Bronchial epithelial cell (primary cell): ENCODE measurements at regions not wholly inside any gene's neighbourhood (a gene's known extent, or its start where the extent isn't known, plus 50 kb on each side); places are given as distances from the start of the nearest gene placed in this dataset.

Experiments
- DNase-seq: peaks from one replicate; pipeline ENCODE4 v3.0.0-alpha.2; 2010; ENCODE audit warnings: low read depth
- FAIRE-seq: peaks from 2 replicates; lab custom pipeline; 2011; peaks lifted over from hg19 to GRCh38; lab: Jason Lieb, UNC
- H3K27me3 ChIP-seq: 2 replicates; pipeline ENCODE4 v1.5.1; 2011; ENCODE audit warnings: low read length; ENCODE audit not compliant: control insufficient read depth, insufficient read depth
- H3K36me3 ChIP-seq: 2 replicates; pipeline ENCODE4 v1.5.1; 2011; ENCODE audit warnings: low read length; ENCODE audit not compliant: control insufficient read depth, insufficient read depth
- H3K4me3 ChIP-seq: 2 replicates; pipeline ENCODE4 v1.5.1; 2011; ENCODE audit warnings: mild to moderate bottlenecking, low read depth, low read length, control low read depth
- TF ChIP-seq, protein P1 (sequence below): IDR thresholded peaks from 2 replicates; pipeline ENCODE4 v1.5.1; 2011; ENCODE audit warnings: mild to moderate bottlenecking, moderate library complexity, low read length, control low read depth, inconsistent platforms; ENCODE audit not compliant: insufficient read depth, severe bottlenecking

DNA sequence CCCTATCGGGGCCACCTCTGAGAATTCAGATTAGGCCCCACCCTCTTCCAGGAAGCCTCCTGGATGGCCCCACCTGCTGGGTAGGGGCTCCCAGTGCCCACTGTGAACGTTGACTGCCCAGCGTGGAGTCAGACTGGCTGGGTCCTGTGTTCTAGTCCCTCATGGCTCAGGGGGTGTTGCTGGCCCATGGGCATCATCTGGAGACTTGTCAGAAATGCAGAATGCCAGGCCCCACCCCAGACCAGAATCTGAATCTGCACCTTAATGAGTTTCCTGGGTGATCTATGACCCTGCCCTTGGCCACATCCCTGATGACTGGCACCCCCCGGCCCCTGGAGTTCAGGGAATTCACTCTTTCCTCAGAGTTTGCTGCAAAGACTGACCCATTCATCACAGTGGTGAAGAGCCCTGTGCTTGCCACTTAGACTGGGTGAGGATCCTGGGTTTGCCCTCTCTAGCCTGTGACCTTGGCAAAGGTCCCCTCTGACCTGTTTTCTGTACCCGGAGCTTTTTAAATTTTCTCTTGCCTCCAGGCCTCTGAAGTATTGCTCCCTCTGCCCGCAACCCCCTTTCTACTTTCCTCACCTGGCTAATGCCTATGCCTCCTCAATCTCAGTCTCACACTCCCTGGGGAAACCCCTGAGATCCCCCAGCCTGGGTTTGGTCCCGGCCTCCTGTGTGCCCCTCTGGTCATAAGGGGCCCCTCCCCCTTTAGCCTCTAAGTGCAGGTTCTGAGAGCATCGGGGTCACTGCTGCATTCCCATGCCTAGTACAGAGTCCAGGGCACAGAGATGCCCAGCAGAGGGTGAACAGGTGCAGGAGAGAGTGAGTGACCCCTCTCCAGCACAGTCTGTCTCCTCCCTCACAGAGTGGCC, 184.2 kb downstream of the MATN1 start:
- Histone ChIP-seq H3K36me3 (no peaks in the 10 kb centered on the region), H3K27me3 (no peaks in the 10 kb centered on the region), H3K4me3 (no peak overlapping the region)
- DNase-seq (no peak), FAIRE-seq (no peak)
- TF ChIP-seq, protein P1, sequence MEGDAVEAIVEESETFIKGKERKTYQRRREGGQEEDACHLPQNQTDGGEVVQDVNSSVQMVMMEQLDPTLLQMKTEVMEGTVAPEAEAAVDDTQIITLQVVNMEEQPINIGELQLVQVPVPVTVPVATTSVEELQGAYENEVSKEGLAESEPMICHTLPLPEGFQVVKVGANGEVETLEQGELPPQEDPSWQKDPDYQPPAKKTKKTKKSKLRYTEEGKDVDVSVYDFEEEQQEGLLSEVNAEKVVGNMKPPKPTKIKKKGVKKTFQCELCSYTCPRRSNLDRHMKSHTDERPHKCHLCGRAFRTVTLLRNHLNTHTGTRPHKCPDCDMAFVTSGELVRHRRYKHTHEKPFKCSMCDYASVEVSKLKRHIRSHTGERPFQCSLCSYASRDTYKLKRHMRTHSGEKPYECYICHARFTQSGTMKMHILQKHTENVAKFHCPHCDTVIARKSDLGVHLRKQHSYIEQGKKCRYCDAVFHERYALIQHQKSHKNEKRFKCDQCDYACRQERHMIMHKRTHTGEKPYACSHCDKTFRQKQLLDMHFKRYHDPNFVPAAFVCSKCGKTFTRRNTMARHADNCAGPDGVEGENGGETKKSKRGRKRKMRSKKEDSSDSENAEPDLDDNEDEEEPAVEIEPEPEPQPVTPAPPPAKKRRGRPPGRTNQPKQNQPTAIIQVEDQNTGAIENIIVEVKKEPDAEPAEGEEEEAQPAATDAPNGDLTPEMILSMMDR = no peak

DNA sequence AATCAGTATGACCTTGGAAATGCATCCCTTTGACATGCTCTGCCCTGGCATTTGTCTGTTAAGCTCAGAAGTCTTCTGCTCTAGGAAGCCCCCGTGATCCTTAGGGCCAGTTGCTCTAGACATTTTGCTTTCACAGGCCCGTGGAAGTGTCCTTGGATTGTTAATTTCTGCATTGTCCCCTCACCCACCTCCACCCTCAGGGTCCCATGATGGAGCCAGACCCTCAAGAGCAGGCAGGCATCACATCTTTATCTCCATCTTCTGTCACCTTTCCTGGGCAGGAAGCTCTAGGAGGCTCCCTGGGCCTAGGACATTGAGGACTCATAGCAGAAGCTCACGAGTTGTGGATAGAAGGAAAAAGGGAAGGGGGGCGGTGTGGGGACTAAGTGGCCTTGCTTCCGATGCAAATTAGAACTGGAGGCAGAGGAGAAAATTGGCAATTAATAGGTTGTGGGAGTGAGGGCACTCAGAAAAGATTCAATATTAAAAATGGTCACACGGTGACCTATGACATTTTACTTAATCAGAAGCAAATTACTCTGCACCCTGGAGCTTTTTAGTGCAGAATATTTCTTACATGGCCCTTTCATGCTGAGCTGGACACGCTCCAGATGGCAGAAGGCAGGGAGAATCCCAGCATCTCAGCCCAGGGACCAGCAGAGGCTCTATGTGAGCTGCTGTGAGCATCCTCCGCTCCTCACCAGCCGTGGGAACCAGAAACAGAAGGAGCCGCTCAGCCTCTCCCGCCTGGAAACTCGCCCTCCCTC, 185.0 kb downstream of the MATN1 start:
- no peak overlapping the region for H3K4me3 ChIP-seq
- DNase-seq (no peak), FAIRE-seq (no peak)
- TF ChIP-seq, protein P1 = no peak
- H3K36me3 ChIP-seq = no peaks in the 10 kb centered on the region
- no peaks in the 10 kb centered on the region for H3K27me3 ChIP-seq

DNA sequence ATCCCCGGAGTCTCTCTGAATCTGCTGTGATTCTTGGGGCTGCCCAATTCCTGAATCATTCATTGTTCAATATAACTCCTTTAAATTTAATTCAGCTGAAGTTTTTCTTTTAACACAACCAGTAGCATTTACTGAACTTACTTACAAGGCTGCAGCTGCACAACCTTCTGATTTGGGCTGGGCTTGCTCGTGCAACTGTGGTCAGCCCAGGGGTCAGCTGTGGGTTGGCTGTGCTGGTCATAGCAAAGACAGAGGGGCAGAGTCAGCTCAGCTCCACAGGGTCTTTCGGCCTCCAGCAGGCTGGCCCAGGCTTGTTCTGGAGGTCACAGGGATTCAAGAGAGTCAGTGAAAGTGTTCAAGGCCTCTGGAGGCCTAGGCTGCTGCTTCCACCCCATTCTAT, 186.1 kb downstream of the MATN1 start:
- DNase-seq = no peak
- Histone ChIP-seq H3K36me3 (no peaks in the 10 kb centered on the region), H3K27me3 (no peaks in the 10 kb centered on the region), H3K4me3 (no peak overlapping the region)
- FAIRE-seq = no peak
- TF ChIP-seq, protein P1 = no peak

- no peak for DNase-seq
- H3K27me3 ChIP-seq = no peaks in the 10 kb centered on the region
- no peak overlapping the region for H3K4me3 ChIP-seq
- H3K36me3 ChIP-seq = no peaks in the 10 kb centered on the region
- no peak for FAIRE-seq
- TF ChIP-seq, protein P1 = no peak
Observed at GRCh38 chr1:30536530-30536929, 186.9 kb downstream of the MATN1 start.

DNA sequence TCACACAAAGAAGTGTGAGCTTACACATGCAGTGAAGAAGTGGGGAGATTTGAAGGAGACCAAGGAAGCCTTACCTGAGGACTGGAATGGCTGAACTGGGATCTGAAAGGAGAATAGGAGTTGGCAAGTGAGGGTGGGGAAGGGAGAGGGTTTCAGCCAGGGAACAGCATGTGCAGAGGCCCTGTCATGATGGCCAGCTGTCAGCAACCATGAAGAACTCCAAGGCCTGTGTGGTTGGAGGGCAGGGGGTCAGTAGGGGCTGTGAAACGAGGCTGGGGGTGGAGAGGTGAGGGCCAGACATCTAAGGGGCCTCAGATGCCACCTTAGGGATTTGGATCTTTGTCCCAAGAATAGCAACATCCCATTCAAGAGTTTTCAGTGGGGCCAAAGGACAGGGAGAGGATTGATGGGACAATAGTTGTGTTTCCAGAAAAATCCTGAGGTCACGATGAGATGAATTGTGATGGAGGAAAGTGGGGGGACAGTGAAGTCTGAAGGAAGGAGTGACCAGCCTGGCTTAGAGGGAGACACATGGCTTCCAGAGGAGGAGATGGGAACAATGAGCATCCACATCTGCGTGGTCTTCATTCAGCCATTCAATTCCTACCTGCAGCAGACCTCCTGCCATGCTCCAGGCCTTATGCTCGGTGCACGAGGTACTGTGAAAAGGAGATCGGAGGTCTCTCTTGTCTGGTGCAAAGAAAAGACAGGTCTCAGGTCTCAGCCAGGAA, 187.6 kb downstream of the MATN1 start:
- Histone ChIP-seq H3K36me3 (no peaks in the 10 kb centered on the region), H3K4me3 (no peak overlapping the region), H3K27me3 (no peaks in the 10 kb centered on the region)
- DNase-seq = no peak
- TF ChIP-seq, protein P1 = no peak
- FAIRE-seq = peak; percentile 82
